ENCODE measurements at regions not wholly inside any gene's neighbourhood (a gene's known extent, or its start where the extent isn't known, plus 50 kb on each side); places are given as distances from the start of the nearest gene placed in this dataset.
"Not testable (repeated sequence)": the region's sequence is repeated elsewhere in the genome, so short reads cannot be mapped to it uniquely, and the experiment has no call there.

DNA sequence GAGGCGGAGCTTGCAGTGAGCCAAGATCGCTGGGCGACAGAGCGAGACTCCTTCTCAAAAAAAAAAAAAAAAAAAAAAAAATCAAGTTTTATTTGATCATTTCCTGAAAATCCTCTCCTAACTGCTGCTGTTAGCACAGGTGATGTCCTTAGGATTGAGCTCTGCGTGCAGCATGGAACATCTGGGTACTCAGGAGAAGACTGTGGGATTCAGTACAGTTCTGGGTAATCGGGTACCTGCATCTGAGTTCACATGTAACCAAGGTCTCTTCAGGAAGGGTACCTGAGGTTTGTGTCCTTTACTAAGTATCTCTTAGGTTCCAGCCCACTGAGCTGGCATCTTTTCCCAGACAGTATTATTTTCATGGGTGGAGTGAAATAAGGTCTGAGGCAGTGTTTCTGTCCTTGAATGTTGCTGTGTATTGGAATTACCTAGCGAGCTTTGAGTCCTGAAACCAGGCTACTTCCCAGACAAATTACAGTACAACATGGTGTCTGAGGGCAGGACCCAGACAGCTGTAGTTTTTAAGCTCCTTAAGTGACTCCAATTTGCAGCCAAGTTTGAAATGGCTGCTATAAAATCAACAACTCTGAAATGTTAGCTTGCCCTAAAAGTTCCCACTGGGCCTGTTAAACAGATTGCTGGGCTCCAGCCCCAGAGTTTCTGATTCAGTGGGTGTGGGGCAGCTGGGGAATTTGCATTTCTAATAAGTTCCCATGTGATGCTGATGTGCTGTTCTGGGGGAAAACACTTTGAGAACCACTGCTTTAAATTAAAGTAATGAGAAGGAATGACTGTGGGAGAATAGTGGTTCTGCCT is 120.5 kb downstream of the PMAIP1 start:
- no peaks in the 10 kb centered on the region for H3K36me3 ChIP-seq (ENCODE audit: insufficient read depth, low read length)
- no peak overlapping the region for H2AFZ ChIP-seq (ENCODE audit: low read length)
- H3K9ac ChIP-seq (ENCODE audit: low read length) = no peak overlapping the region
- DNase-seq = no peak
- no peaks in the 10 kb centered on the region for H3K9me2 ChIP-seq (replicated peaks; ENCODE audit: insufficient read depth, low read length)
- no peaks in the 10 kb centered on the region for H3K79me2 ChIP-seq (ENCODE audit: low read length)
- no peaks in the 10 kb centered on the region for H4K20me1 ChIP-seq (ENCODE audit: insufficient read depth, low read depth, low read length)
- H3K27me3 ChIP-seq (ENCODE audit: low read length) = no peaks in the 10 kb centered on the region
- H3K27ac ChIP-seq (ENCODE audit: low read length) = no peak overlapping the region
- H3K9me3 ChIP-seq (ENCODE audit: low read length) = no peaks in the 10 kb centered on the region
- H3K4me3 ChIP-seq (ENCODE audit: low read length) = no peak overlapping the region
- H3K4me2 ChIP-seq (ENCODE audit: low read depth, low read length, poor library complexity, severe bottlenecking) = no peak overlapping the region
- no peaks in the 10 kb centered on the region for H3K4me1 ChIP-seq (ENCODE audit: low read length)

DNA sequence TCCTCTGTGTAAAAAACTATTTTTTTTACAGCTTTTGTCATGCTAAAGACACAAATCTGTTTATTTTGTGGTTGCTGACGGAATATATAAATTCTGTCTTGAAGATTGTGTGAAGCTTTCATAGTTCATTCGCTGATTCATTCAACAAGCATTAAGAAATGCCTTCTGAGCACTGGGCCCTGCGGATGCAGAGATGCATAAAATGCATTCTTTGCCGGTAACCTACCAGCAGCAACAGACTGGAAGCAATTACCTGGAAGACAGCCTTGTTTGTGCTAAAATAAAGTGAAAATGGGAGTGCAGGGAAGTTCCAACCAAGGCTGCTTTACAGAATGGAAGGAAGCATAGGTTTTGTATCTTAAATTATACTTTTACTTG is 119.7 kb downstream of the PMAIP1 start:
- Histone ChIP-seq H3K9me2 (replicated peaks; ENCODE audit: insufficient read depth, low read length) (no peaks in the 10 kb centered on the region), H3K27me3 (ENCODE audit: low read length) (no peaks in the 10 kb centered on the region), H3K9ac (ENCODE audit: low read length) (no peak overlapping the region), H4K20me1 (ENCODE audit: insufficient read depth, low read depth, low read length) (no peaks in the 10 kb centered on the region), H3K79me2 (ENCODE audit: low read length) (no peaks in the 10 kb centered on the region), H3K4me3 (ENCODE audit: low read length) (no peak overlapping the region), H3K27ac (ENCODE audit: low read length) (no peak overlapping the region), H3K4me2 (ENCODE audit: low read depth, low read length, poor library complexity, severe bottlenecking) (no peak overlapping the region), H2AFZ (ENCODE audit: low read length) (no peak overlapping the region), H3K4me1 (ENCODE audit: low read length) (no peaks in the 10 kb centered on the region), H3K36me3 (ENCODE audit: insufficient read depth, low read length) (no peaks in the 10 kb centered on the region), H3K9me3 (ENCODE audit: low read length) (no peaks in the 10 kb centered on the region)
- DNase-seq = no peak

DNA sequence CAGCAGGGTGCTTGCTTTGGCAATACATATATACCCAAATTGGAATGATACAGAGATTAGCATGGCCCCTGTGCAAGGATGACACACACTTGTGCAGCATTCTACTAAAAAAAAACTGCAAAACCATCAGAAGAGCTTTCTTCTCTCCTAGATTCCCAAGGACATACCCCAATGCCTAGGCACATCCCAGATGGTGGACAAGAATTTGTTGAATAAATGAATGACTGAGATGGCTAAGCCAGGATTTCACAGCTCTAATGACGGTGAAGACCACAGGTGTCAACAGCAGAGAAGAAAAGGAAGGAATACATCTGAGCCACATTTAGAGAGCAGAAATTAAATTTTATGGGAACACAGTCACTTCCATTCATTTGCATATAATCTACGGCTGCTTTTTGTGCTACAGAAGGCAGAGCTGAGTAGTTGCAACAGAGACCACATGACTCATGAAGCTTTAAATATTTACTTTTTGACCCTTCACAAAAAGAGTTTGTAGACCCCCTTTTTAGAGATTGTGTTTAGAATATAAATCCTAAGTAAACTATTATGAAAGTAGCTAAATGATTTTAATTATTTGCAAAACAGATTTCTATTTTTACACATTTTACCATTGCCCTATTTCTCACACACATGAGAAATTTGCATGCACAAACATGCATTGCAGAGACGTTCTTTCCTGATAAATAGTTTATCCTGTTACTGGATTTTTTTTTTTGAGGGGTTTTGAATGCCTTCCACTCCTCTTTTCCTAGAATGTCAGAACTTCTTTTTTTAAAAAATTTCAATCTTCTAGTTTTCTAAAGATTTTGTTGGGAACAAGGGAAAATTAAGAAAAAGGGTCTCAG is 119.0 kb downstream of the PMAIP1 start:
- DNase-seq = no peak
- H3K79me2 ChIP-seq (ENCODE audit: low read length) = no peaks in the 10 kb centered on the region
- no peaks in the 10 kb centered on the region for H4K20me1 ChIP-seq (ENCODE audit: insufficient read depth, low read depth, low read length)
- H3K27ac ChIP-seq (ENCODE audit: low read length) = no peak overlapping the region
- no peak overlapping the region for H3K4me3 ChIP-seq (ENCODE audit: low read length)
- no peaks in the 10 kb centered on the region for H3K9me2 ChIP-seq (replicated peaks; ENCODE audit: insufficient read depth, low read length)
- H3K9ac ChIP-seq (ENCODE audit: low read length) = no peak overlapping the region
- no peaks in the 10 kb centered on the region for H3K27me3 ChIP-seq (ENCODE audit: low read length)
- no peak overlapping the region for H2AFZ ChIP-seq (ENCODE audit: low read length)
- H3K4me1 ChIP-seq (ENCODE audit: low read length) = no peaks in the 10 kb centered on the region
- no peaks in the 10 kb centered on the region for H3K36me3 ChIP-seq (ENCODE audit: insufficient read depth, low read length)
- H3K9me3 ChIP-seq (ENCODE audit: low read length) = no peaks in the 10 kb centered on the region
- H3K4me2 ChIP-seq (ENCODE audit: low read depth, low read length, poor library complexity, severe bottlenecking) = no peak overlapping the region

DNA sequence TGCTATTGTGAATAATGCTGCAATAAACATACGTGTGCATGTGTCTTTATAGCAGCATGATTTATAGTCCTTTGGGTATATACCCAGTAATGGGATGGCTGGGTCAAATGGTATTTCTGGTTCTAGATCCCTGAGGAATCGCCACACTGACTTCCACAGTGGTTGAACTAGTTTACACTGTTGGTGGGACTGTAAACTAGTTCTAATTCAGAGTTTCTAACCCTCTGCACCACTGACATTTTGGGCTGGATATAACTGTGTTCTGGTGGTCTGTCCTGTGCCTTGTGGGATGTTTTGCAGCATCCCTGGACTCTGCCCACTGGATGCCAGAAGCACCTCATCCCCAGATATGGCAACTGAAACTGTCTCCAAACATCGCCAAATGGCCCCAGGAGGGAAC is 118.3 kb downstream of the PMAIP1 start:
- H3K4me1 ChIP-seq (ENCODE audit: low read length); H3K79me2 ChIP-seq (ENCODE audit: low read length); H3K27ac ChIP-seq (ENCODE audit: low read length): not testable (repeated sequence)

DNA sequence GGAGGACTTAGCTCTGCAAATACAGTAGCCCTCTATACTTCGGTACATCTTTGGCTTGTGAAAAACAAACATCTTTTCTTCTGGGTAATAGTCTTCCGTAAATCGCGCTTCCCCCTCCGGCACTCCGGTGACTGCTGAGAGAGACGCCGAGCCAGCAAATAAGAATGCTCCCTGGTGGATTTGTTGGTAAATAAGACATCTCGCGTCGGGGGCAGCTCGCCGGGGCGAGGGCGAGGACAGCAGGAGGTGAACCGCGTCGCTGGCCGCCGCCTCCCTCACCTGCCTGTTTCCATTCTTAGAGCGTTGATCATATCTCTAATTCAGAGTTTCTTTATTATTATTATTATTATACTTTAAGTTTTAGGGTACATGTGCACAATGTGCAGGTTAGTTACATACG is 117.6 kb downstream of the PMAIP1 start:
- H3K9me3 ChIP-seq (ENCODE audit: low read length) = no peaks in the 10 kb centered on the region
- no peaks in the 10 kb centered on the region for H3K36me3 ChIP-seq (ENCODE audit: insufficient read depth, low read length)
- H3K4me3 ChIP-seq (ENCODE audit: low read length) = no peak overlapping the region
- H3K4me2 ChIP-seq (ENCODE audit: low read depth, low read length, poor library complexity, severe bottlenecking) = no peak overlapping the region
- H4K20me1 ChIP-seq (ENCODE audit: insufficient read depth, low read depth, low read length) = no peaks in the 10 kb centered on the region
- no peak for DNase-seq
- no peak overlapping the region for H2AFZ ChIP-seq (ENCODE audit: low read length)
- no peak overlapping the region for H3K27ac ChIP-seq (ENCODE audit: low read length)
- H3K4me1 ChIP-seq (ENCODE audit: low read length) = no peaks in the 10 kb centered on the region
- no peaks in the 10 kb centered on the region for H3K79me2 ChIP-seq (ENCODE audit: low read length)
- H3K27me3 ChIP-seq (ENCODE audit: low read length) = no peaks in the 10 kb centered on the region
- H3K9ac ChIP-seq (ENCODE audit: low read length) = no peak overlapping the region
- H3K9me2 ChIP-seq (replicated peaks; ENCODE audit: insufficient read depth, low read length) = no peaks in the 10 kb centered on the region

More for the DNA sequence above, 118.3 kb downstream of the PMAIP1 start:
- H3K4me3 ChIP-seq (ENCODE audit: low read length); H3K9me2 ChIP-seq (replicated peaks; ENCODE audit: insufficient read depth, low read length); H3K27me3 ChIP-seq (ENCODE audit: low read length); H3K9me3 ChIP-seq (ENCODE audit: low read length); H4K20me1 ChIP-seq (ENCODE audit: insufficient read depth, low read depth, low read length); H2AFZ ChIP-seq (ENCODE audit: low read length); H3K9ac ChIP-seq (ENCODE audit: low read length); H3K4me2 ChIP-seq (ENCODE audit: low read depth, low read length, poor library complexity, severe bottlenecking); H3K36me3 ChIP-seq (ENCODE audit: insufficient read depth, low read length): not testable (repeated sequence)
- peak; percentile 62 for DNase-seq

DNA sequence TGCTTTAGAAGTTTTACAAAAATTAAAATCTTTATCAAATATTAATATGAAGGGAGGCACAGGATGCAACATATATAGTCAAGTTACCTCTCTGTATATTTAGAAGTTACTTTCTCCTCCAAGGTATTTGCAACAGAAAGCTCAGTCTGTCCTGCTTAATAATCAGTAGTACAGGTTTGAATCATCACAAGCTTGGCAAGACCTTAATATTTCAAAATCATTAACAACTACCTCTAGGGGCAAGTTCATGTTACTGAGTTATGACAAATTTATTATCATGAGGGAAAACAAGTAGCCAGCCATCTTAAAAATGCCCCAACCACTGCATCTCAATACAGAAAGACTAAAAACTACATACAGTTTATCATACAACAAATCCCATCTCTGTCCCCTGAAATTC is 116.0 kb downstream of the PMAIP1 start:
- not testable (repeated sequence) for H2AFZ ChIP-seq (ENCODE audit: low read length); H3K9ac ChIP-seq (ENCODE audit: low read length); H4K20me1 ChIP-seq (ENCODE audit: insufficient read depth, low read depth, low read length); DNase-seq; H3K9me3 ChIP-seq (ENCODE audit: low read length); H3K4me3 ChIP-seq (ENCODE audit: low read length); H3K27ac ChIP-seq (ENCODE audit: low read length); H3K36me3 ChIP-seq (ENCODE audit: insufficient read depth, low read length); H3K9me2 ChIP-seq (replicated peaks; ENCODE audit: insufficient read depth, low read length); H3K27me3 ChIP-seq (ENCODE audit: low read length); H3K79me2 ChIP-seq (ENCODE audit: low read length); H3K4me1 ChIP-seq (ENCODE audit: low read length); H3K4me2 ChIP-seq (ENCODE audit: low read depth, low read length, poor library complexity, severe bottlenecking)

DNA sequence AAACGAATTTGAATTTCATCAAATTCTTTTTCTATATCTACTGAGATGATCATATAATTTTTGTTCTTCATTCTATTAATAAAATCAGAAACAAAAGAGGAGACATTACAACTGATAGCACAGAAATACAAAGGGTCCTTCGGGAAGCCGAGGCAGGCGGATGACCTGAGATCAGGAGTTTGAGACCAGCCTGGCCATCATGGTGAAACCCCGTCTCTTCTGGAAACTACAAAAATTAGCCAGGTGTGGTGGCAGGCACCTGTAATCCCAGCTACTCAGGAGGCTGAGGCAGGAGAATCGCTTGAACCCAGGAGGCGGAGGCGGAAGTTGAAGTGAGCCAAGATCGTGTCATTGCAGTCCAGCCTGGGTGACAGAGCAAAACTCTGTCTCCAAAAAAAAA is 113.4 kb downstream of the PMAIP1 start:
- H3K4me1 ChIP-seq (ENCODE audit: low read length); H4K20me1 ChIP-seq (ENCODE audit: insufficient read depth, low read depth, low read length); H3K4me2 ChIP-seq (ENCODE audit: low read depth, low read length, poor library complexity, severe bottlenecking); DNase-seq; H3K27ac ChIP-seq (ENCODE audit: low read length); H3K9ac ChIP-seq (ENCODE audit: low read length); H3K36me3 ChIP-seq (ENCODE audit: insufficient read depth, low read length); H3K9me2 ChIP-seq (replicated peaks; ENCODE audit: insufficient read depth, low read length); H3K27me3 ChIP-seq (ENCODE audit: low read length); H3K79me2 ChIP-seq (ENCODE audit: low read length); H3K9me3 ChIP-seq (ENCODE audit: low read length); H3K4me3 ChIP-seq (ENCODE audit: low read length); H2AFZ ChIP-seq (ENCODE audit: low read length): not testable (repeated sequence)

DNA sequence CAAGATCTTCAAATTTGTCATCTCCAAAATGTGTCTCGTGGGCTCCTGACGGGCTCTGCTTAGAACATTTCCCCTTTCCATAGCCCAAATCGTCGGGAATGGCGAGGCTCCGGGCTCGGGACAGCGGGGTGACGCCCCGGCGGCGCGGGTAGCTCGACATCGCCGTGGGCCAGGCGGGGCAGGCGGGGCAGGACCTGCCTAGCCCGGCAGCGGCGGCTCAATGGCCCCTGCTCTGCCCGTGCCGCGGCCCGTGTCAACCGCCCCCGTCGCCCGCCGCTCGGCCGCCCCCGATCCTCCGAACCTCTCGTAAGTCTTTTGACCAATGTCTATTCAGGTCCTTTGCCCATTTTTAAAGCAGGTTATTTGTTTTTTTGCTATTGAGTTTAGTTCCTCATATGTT is 111.2 kb downstream of the PMAIP1 start:
- no peak for DNase-seq
- H3K27me3 ChIP-seq (ENCODE audit: low read length) = no peaks in the 10 kb centered on the region
- H3K27ac ChIP-seq (ENCODE audit: low read length) = no peak overlapping the region
- no peaks in the 10 kb centered on the region for H3K9me3 ChIP-seq (ENCODE audit: low read length)
- H3K9me2 ChIP-seq (replicated peaks; ENCODE audit: insufficient read depth, low read length) = no peaks in the 10 kb centered on the region
- no peak overlapping the region for H2AFZ ChIP-seq (ENCODE audit: low read length)
- H3K4me3 ChIP-seq (ENCODE audit: low read length) = no peak overlapping the region
- no peak overlapping the region for H3K9ac ChIP-seq (ENCODE audit: low read length)
- no peaks in the 10 kb centered on the region for H3K4me1 ChIP-seq (ENCODE audit: low read length)
- H3K36me3 ChIP-seq (ENCODE audit: insufficient read depth, low read length) = no peaks in the 10 kb centered on the region
- no peaks in the 10 kb centered on the region for H4K20me1 ChIP-seq (ENCODE audit: insufficient read depth, low read depth, low read length)
- no peaks in the 10 kb centered on the region for H3K79me2 ChIP-seq (ENCODE audit: low read length)
- no peak overlapping the region for H3K4me2 ChIP-seq (ENCODE audit: low read depth, low read length, poor library complexity, severe bottlenecking)
